ENCODE measurements at regions not wholly inside any gene's neighbourhood (a gene's known extent, or its start where the extent isn't known, plus 50 kb on each side); places are given as distances from the start of the nearest gene placed in this dataset.

DNA sequence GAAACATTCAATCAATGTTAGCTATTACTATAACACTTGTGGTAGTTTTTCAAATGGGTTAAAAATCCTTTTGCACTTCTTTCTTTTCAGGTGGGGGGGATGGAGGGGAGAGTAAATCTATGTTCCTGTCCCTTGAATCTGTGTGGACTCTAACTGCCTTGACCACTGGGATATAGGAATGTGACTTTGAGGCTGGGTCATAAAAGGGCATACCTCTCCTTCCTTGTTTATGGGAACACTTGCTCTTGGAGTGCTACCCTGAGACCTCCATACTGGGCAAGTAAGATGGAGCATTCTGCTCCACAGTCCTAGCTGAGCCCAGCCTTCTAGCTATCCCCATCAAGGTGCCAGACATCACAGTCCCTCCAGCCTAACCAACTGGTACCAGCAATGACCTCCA lies 89.3 kb upstream of the SIM2 start:
- intact Hi-C loops (cut with DNase I; ENCODE audit: low total_unique reads): no loop called here
- no peak for DNase-seq (ENCODE audit: low spot score in 2 of 2)
- TF ChIP-seq, protein P1, sequence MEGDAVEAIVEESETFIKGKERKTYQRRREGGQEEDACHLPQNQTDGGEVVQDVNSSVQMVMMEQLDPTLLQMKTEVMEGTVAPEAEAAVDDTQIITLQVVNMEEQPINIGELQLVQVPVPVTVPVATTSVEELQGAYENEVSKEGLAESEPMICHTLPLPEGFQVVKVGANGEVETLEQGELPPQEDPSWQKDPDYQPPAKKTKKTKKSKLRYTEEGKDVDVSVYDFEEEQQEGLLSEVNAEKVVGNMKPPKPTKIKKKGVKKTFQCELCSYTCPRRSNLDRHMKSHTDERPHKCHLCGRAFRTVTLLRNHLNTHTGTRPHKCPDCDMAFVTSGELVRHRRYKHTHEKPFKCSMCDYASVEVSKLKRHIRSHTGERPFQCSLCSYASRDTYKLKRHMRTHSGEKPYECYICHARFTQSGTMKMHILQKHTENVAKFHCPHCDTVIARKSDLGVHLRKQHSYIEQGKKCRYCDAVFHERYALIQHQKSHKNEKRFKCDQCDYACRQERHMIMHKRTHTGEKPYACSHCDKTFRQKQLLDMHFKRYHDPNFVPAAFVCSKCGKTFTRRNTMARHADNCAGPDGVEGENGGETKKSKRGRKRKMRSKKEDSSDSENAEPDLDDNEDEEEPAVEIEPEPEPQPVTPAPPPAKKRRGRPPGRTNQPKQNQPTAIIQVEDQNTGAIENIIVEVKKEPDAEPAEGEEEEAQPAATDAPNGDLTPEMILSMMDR (IDR thresholded peaks at IDR 0.05): no peak
- TF ChIP-seq POLR2A (IDR thresholded peaks at IDR 0.05): no peak
- H3K4me3 ChIP-seq (ENCODE audit: low read depth, poor library complexity, severe bottlenecking): no peak overlapping the region

DNA sequence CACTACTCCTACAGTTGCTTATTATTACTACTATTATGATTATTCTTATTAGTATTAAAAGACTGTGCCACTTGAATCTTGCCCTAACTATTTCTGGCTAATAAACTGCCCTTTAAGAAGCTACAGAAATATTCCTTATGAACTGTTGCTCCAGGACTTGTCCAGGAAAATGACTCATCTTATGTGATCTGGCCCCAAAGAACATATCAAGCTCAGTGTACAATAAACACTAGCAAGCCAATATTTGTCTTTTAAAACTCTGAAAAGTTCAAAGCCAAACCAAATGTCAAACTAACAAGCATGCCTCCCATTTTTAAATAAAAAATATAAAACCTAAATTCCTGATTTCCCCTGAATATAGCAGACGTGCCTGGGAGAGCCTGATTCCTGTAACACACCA lies 88.7 kb upstream of the SIM2 start:
- TF ChIP-seq POLR2A (IDR thresholded peaks at IDR 0.05): no peak
- TF ChIP-seq, protein P1 (IDR thresholded peaks at IDR 0.05): no peak
- 60% methylated on average over 1 of the region's 1 CpG for WGBS, 2 donors
- no peak overlapping the region for H3K4me3 ChIP-seq (ENCODE audit: low read depth, poor library complexity, severe bottlenecking)
- intact Hi-C loops (cut with DNase I; ENCODE audit: low total_unique reads): no loop called here
- DNase-seq (ENCODE audit: low spot score in 2 of 2): no peak

DNA sequence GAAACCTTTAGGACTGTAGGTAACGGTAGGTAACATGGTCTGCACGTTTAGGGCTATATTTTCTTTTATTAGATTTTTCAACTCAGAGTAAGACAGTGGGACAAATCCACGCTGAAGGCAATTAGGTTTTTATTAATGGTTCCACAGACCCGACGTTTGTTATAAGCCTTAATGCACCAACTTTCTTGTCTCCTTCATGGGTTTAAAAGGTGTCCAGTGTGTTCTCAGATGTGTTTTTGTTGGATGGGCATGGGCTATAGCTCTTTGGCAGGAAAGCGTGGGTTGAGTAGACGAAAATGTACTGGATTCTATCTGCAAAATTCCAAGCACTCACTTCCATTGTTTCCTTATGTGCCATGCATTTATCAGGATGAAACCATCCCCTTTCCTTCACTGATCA lies 88.0 kb upstream of the SIM2 start:
- TF ChIP-seq POLR2A (IDR thresholded peaks at IDR 0.05): no peak
- TF ChIP-seq, protein P1 (IDR thresholded peaks at IDR 0.05): no peak
- no peak for DNase-seq (ENCODE audit: low spot score in 2 of 2)
- intact Hi-C loops (cut with DNase I; ENCODE audit: low total_unique reads): no loop called here
- H3K4me3 ChIP-seq (ENCODE audit: low read depth, poor library complexity, severe bottlenecking): no peak overlapping the region
- WGBS, 2 donors: 76 to 81% methylated on average over 7 of the region's 7 CpGs

DNA sequence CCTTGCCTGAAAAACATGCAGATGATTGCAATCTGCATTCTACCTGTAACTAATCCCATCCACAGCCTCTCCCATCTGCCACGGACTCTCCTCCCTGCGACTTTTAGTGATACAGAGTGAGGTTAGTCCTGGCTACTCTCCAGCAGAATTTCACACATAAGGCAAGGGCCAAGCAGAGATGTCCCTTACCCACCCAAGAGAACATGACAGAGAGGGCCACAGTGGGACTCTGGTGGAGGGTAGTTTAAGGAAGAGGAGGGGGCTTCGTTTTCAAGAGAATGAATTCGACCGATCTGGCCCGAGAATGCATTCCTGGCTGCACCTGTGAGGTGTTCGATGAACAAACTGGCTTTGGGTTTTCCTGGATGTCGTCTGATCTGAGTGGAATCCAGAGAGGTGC lies 87.5 kb upstream of the SIM2 start:
- no peak for DNase-seq (ENCODE audit: low spot score in 2 of 2)
- H3K4me3 ChIP-seq (ENCODE audit: low read depth, poor library complexity, severe bottlenecking): no peak overlapping the region
- no peak for TF ChIP-seq POLR2A (IDR thresholded peaks at IDR 0.05)
- TF ChIP-seq, protein P1 (IDR thresholded peaks at IDR 0.05): no peak
- WGBS, 2 donors: 80 to 82% methylated on average over 8 of the region's 8 CpGs
- intact Hi-C loops (cut with DNase I; ENCODE audit: low total_unique reads): no loop called here

DNA sequence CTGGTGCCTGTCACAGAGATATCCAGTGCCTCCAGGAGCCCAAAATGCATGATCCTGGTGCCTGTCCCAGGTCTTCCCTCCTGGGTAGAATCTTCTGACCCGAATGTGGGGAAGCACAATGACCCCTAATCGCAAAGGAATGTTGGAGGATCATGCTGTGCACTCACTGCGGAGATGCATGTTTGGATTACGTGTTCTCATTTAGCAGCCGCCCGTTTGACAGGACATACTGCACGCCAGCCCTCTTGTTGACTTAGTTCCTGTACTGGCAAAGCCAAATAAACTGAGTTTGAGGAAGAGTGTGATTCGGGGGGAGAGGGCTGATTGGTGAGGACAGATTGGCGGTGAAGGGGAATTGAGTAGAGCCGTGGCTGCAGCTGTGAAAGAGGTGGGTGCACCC lies 85.9 kb upstream of the SIM2 start:
- DNase-seq (ENCODE audit: low spot score in 2 of 2): no peak
- intact Hi-C loops (cut with DNase I; ENCODE audit: low total_unique reads): no loop called here
- WGBS, 2 donors: 74 to 81% methylated on average over 10 of the region's 10 CpGs
- TF ChIP-seq, protein P1 (IDR thresholded peaks at IDR 0.05): no peak
- no peak for TF ChIP-seq POLR2A (IDR thresholded peaks at IDR 0.05)
- no peak overlapping the region for H3K4me3 ChIP-seq (ENCODE audit: low read depth, poor library complexity, severe bottlenecking)

DNA sequence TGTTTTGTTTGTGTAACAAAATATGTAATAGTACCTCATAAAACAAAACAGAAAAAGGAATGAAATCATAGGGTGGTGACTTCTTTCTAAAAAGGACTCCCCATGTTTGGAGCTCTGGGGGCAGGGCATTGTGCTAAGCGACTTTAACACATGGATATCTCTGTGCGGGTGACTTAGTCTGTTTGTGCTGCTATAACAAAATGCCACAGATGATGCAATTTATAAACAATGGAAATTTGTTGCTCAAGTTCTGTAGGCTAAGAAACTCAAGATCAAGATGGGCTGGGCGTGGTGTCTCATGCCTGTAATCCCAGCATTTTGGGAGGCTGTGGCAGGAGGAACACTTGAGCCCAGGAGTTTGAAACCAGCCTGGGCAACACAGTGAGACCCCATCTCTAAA lies 85.4 kb upstream of the SIM2 start:
- H3K4me3 ChIP-seq (ENCODE audit: low read depth, poor library complexity, severe bottlenecking): no peak overlapping the region
- 86 to 89% methylated on average over 3 of the region's 3 CpGs for WGBS, 2 donors
- DNase-seq (ENCODE audit: low spot score in 2 of 2): no peak
- intact Hi-C loops (cut with DNase I; ENCODE audit: low total_unique reads): no loop called here
- TF ChIP-seq POLR2A (IDR thresholded peaks at IDR 0.05): no peak
- TF ChIP-seq, protein P1 (IDR thresholded peaks at IDR 0.05): no peak
